ENCODE measurements at regions not wholly inside any gene's neighbourhood (a gene's known extent, or its start where the extent isn't known, plus 50 kb on each side); places are given as distances from the start of the nearest gene placed in this dataset.

- TF ChIP-seq CTCF (IDR thresholded peaks at IDR 0.05; ENCODE audit: poor library complexity, severe bottlenecking): no peak
- no peak for TF ChIP-seq POLR2AphosphoS5 (IDR thresholded peaks at IDR 0.05)
- TF ChIP-seq EP300 (conservative IDR thresholded peaks at IDR 0.05; ENCODE audit: poor library complexity, severe bottlenecking): no peak
Measured at GRCh38 chr14:86662334-86662733, 1132.4 kb downstream of the FLRT2 start.
